MM.1S (cell line): ENCODE measurements at regions not wholly inside any gene's neighbourhood (a gene's known extent, or its start where the extent isn't known, plus 50 kb on each side); places are given as distances from the start of the nearest gene placed in this dataset.

Experiments
- DNase-seq: peaks from one replicate; pipeline ENCODE4 v3.0.0-alpha.2; 2015
- H2AFZ ChIP-seq: fragments of 300-600 bp; sonication (generic); 2 replicates; pipeline ENCODE4 v1.6.0; 2016; ENCODE audit warnings: antibody characterized with exemption, low read length
- H3F3A ChIP-seq: fragments of 300-600 bp; sonication (generic); 2 replicates; pipeline ENCODE4 v1.6.1; 2016; ENCODE audit warnings: mild to moderate bottlenecking, antibody characterized with exemption, low read length, moderate library complexity, mixed read lengths; ENCODE audit not compliant: insufficient read depth
- H3K27ac ChIP-seq: fragments of 300-600 bp; sonication (generic); 2 replicates; pipeline ENCODE4 v1.5.1; 2016; ENCODE audit warnings: mild to moderate bottlenecking, low read length
- H3K27me3 ChIP-seq: fragments of 300-600 bp; sonication (generic); replicated peaks from 2 replicates; pipeline ENCODE4 v1.6.0; 2016; ENCODE audit warnings: low read length; ENCODE audit not compliant: insufficient read depth
- H3K36me3 ChIP-seq: fragments of 300-600 bp; sonication (generic); replicated peaks from 2 replicates; pipeline ENCODE4 v1.6.1; 2016; ENCODE audit warnings: mild to moderate bottlenecking, low read length, mixed read lengths; ENCODE audit not compliant: insufficient read depth
- H3K4me1 ChIP-seq: fragments of 300-600 bp; sonication (generic); 2 replicates; pipeline ENCODE4 v1.6.1; 2016; ENCODE audit warnings: low read length, mixed read lengths
- H3K4me2 ChIP-seq: fragments of 300-600 bp; sonication (generic); 2 replicates; pipeline ENCODE4 v1.6.0; 2016; ENCODE audit warnings: low read depth, low read length
- H3K4me3 ChIP-seq: fragments of 300-600 bp; sonication (generic); 2 replicates; pipeline ENCODE4 v1.5.1; 2016; ENCODE audit warnings: low read length, mixed read lengths
- H3K79me2 ChIP-seq: fragments of 300-600 bp; sonication (generic); 2 replicates; pipeline ENCODE4 v1.6.1; 2016; ENCODE audit warnings: mixed run types, low read length, mixed read lengths
- H3K9ac ChIP-seq: fragments of 300-600 bp; sonication (generic); 2 replicates; pipeline ENCODE4 v1.6.1; 2016; ENCODE audit warnings: low read length, mixed read lengths
- H3K9me2 ChIP-seq: fragments of 300-600 bp; sonication (generic); replicated peaks from 2 replicates; pipeline ENCODE4 v1.6.1; 2016; ENCODE audit warnings: mild to moderate bottlenecking, low read length, mixed read lengths; ENCODE audit not compliant: insufficient read depth
- H3K9me3 ChIP-seq: fragments of 300-600 bp; sonication (generic); replicated peaks from 2 replicates; pipeline ENCODE4 v1.6.1; 2016; ENCODE audit warnings: mild to moderate bottlenecking, low read length, mixed read lengths; ENCODE audit not compliant: insufficient read depth
- H4K20me1 ChIP-seq: fragments of 300-600 bp; sonication (generic); 2 replicates; pipeline ENCODE4 v1.6.1; 2016; ENCODE audit warnings: mild to moderate bottlenecking, low read length, moderate library complexity, mixed read lengths; ENCODE audit not compliant: insufficient read depth
- EZH2 ChIP-seq: fragments of 300-600 bp; sonication (generic); optimal IDR thresholded peaks from 2 replicates; pipeline ENCODE3; 2017; ENCODE audit warnings: low read depth, mild to moderate bottlenecking, antibody characterized with exemption, low read length, mixed read lengths
- EZH2phosphoT487 ChIP-seq: fragments of 300-600 bp; sonication (generic); IDR thresholded peaks from 2 replicates; pipeline ENCODE4 v1.6.1; 2018; ENCODE audit warnings: antibody characterized with exemption, low read length
- TF ChIP-seq, protein P1 (sequence below): fragments of 300-600 bp; sonication (generic); IDR thresholded peaks from 2 replicates; pipeline ENCODE4 v1.5.1; 2016; ENCODE audit warnings: antibody characterized with exemption, low read length, mixed read lengths

DNA sequence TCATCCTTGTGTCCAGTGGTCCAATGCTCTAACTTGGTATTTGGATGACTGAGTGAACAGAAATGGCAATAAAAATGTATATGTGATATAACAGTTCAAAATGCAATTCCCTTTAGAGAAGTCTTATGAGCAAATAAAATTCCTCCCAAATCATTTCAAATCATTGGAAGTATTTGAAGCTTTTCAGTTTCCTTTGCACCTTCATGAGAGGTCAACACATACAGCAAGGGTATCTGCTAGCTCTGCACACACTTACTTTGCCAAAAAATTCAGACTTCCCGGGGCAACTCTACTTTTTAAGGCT is 423.7 kb downstream of the ATP23 start:
- TF ChIP-seq EZH2phosphoT487: no peak
- TF ChIP-seq EZH2: no peak
- TF ChIP-seq, protein P1, sequence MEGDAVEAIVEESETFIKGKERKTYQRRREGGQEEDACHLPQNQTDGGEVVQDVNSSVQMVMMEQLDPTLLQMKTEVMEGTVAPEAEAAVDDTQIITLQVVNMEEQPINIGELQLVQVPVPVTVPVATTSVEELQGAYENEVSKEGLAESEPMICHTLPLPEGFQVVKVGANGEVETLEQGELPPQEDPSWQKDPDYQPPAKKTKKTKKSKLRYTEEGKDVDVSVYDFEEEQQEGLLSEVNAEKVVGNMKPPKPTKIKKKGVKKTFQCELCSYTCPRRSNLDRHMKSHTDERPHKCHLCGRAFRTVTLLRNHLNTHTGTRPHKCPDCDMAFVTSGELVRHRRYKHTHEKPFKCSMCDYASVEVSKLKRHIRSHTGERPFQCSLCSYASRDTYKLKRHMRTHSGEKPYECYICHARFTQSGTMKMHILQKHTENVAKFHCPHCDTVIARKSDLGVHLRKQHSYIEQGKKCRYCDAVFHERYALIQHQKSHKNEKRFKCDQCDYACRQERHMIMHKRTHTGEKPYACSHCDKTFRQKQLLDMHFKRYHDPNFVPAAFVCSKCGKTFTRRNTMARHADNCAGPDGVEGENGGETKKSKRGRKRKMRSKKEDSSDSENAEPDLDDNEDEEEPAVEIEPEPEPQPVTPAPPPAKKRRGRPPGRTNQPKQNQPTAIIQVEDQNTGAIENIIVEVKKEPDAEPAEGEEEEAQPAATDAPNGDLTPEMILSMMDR: no peak
- no peak for DNase-seq
- Histone ChIP-seq H3K36me3 (no peaks in the 10 kb centered on the region), H3K9me3 (no peaks in the 10 kb centered on the region), H3K4me2 (no peak overlapping the region), H3K27me3 (no peaks in the 10 kb centered on the region), H3K9me2 (no peaks in the 10 kb centered on the region), H4K20me1 (no peaks in the 10 kb centered on the region), H2AFZ (no peak overlapping the region), H3K79me2 (no peaks in the 10 kb centered on the region), H3K9ac (no peak overlapping the region), H3F3A (no peaks in the 10 kb centered on the region), H3K4me1 (no peaks in the 10 kb centered on the region), H3K27ac (no peak overlapping the region), H3K4me3 (no peak overlapping the region)

DNA sequence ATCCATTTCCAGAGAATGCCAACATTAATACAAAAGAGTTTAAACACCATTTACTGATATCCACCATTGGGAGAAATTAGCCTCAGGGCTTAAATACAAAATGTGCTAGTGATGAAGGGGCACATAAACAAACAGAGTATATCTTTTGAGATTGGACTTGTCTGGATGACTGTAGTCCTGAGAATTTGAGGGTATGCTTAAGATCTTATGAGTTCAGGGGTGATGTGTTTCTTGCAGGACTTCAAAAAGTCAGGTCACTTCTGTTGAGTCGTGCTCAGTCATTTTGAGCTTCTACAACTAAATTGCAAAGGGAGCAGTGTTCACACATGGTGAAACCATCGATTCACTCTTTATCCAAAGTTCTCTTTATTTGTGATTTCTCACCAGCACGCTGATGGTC is 425.7 kb downstream of the ATP23 start:
- Histone ChIP-seq H3K27me3 (no peaks in the 10 kb centered on the region), H3F3A (no peaks in the 10 kb centered on the region), H3K4me1 (peaks cover 3% of the 10 kb centered on the region; the same call in 1 of the 2 replicates), H3K4me2 (no peak overlapping the region), H3K79me2 (no peaks in the 10 kb centered on the region), H3K27ac (no peak overlapping the region), H3K9me3 (no peaks in the 10 kb centered on the region), H3K9ac (no peak overlapping the region), H3K36me3 (no peaks in the 10 kb centered on the region), H3K4me3 (no peak overlapping the region), H3K9me2 (no peaks in the 10 kb centered on the region), H2AFZ (no peak overlapping the region), H4K20me1 (no peaks in the 10 kb centered on the region)
- TF ChIP-seq EZH2: no peak
- TF ChIP-seq EZH2phosphoT487: no peak
- TF ChIP-seq, protein P1: no peak
- no peak for DNase-seq

DNA sequence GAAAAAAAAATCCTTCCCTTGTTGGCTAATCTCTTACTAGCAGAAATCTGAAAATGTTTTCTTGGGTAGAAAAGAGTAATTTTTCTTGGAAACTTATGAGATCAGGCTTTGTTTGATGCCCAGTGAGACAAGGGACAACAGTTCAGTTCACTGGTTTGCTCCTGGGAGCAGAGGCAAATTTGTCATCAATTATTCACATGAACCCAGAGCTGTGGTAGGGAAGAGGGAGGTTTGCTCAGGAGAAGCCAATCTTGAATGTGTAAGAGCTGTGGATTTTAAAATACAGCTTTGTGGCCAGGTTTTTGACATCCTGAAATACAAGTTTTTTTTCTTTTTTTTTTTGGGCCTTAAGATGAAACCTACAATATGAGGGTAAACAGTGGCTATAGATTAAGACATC is 426.6 kb downstream of the ATP23 start:
- no peak overlapping the region for H2AFZ ChIP-seq
- peaks cover 12% of the 10 kb centered on the region for H3K4me1 ChIP-seq
- H3K4me2 ChIP-seq: no peak overlapping the region
- no peaks in the 10 kb centered on the region for H3K9me3 ChIP-seq
- H3F3A ChIP-seq: 0 out of 2 replicates have a peak, but pooled peaks cover 3% of the 10 kb centered on the region
- TF ChIP-seq EZH2phosphoT487 (no peak), EZH2 (no peak)
- TF ChIP-seq, protein P1: no peak
- no peaks in the 10 kb centered on the region for H3K9me2 ChIP-seq
- no peaks in the 10 kb centered on the region for H4K20me1 ChIP-seq
- H3K9ac ChIP-seq: no peak overlapping the region
- H3K27me3 ChIP-seq: no peaks in the 10 kb centered on the region
- DNase-seq: no peak
- H3K4me3 ChIP-seq: no peak overlapping the region
- H3K36me3 ChIP-seq: no peaks in the 10 kb centered on the region
- no peak overlapping the region for H3K27ac ChIP-seq
- H3K79me2 ChIP-seq: no peaks in the 10 kb centered on the region

DNA sequence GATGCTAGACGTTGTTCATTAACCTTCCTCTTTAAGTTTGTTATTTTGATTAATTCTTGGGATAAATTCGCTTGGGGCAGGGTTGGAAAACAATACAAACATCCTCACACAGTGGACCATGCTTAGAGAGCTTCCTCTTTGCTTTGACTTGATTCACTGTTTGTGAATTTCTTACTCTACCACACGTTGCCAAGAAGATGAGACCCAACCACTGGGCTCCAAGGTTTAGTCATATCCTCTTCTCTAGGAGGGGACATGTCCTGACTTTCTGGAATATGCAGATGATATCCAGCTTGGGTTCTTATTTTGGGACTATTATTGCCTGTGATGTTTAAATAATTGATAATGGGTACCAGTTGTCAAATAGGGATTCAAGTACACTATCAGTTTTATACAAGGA is 428.2 kb downstream of the ATP23 start:
- DNase-seq: no peak
- no peaks in the 10 kb centered on the region for H3K79me2 ChIP-seq
- TF ChIP-seq, protein P1: no peak
- TF ChIP-seq EZH2phosphoT487 (no peak), EZH2 (no peak)
- H3K27me3 ChIP-seq: no peaks in the 10 kb centered on the region
- no peaks in the 10 kb centered on the region for H4K20me1 ChIP-seq
- H3K9ac ChIP-seq: no peak overlapping the region
- peaks cover 12% of the 10 kb centered on the region for H3K4me1 ChIP-seq
- no peak overlapping the region for H3K4me3 ChIP-seq
- no peaks in the 10 kb centered on the region for H3K36me3 ChIP-seq
- no peak overlapping the region for H3K4me2 ChIP-seq
- H3F3A ChIP-seq: 0 out of 2 replicates have a peak, but pooled peaks cover 3% of the 10 kb centered on the region
- H3K9me2 ChIP-seq: no peaks in the 10 kb centered on the region
- H3K27ac ChIP-seq: no peak overlapping the region
- no peaks in the 10 kb centered on the region for H3K9me3 ChIP-seq
- H2AFZ ChIP-seq: no peak overlapping the region
